NOMO-1 (cell line): ENCODE measurements at regions not wholly inside any gene's neighbourhood (a gene's known extent, or its start where the extent isn't known, plus 50 kb on each side); places are given as distances from the start of the nearest gene placed in this dataset.
A peak's percentile ranks its signal among the peaks of the same experiment; 100 is the strongest.
"Not testable (repeated sequence)": the region's sequence is repeated elsewhere in the genome, so short reads cannot be mapped to it uniquely, and the experiment has no call there.

ENCODE experiments used
- DNase-seq, 2 experiments: peaks; one replicate each; lab custom pipeline; 2025; ENCODE audit not compliant: unreplicated experiment in 2 of 2; lab: John Stamatoyannopoulos, UW

GRCh38 chr2:235105821-235106359, 154.1 kb downstream of the SH3BP4 start:
- no peak for DNase-seq

GRCh38 chr2:235106874-235107639, 155.2 kb downstream of the SH3BP4 start:
- DNase-seq: peak in 1 of 2 experiments; percentile 17

- DNase-seq: no peak
Observed at GRCh38 chr2:235107640-235107951, 155.8 kb downstream of the SH3BP4 start.

GRCh38 chr2:235109561-235109960, 157.7 kb downstream of the SH3BP4 start:
- DNase-seq: not testable (repeated sequence)

GRCh38 chr2:235112365-235112764, 160.5 kb downstream of the SH3BP4 start:
- DNase-seq: no peak

- DNase-seq: no peak
Observed at GRCh38 chr2:235113854-235114253, 162.0 kb downstream of the SH3BP4 start.

- no peak for DNase-seq
Observed at GRCh38 chr2:235114286-235114685, 162.5 kb downstream of the SH3BP4 start.

GRCh38 chr2:235115521-235115920, 163.7 kb downstream of the SH3BP4 start:
- no peak for DNase-seq

- DNase-seq: peak in 1 of 2 experiments; percentile 49
Observed at GRCh38 chr2:235116885-235117492, 165.2 kb downstream of the SH3BP4 start.

- DNase-seq: no peak
Observed at GRCh38 chr2:235126768-235127167, 175.0 kb downstream of the SH3BP4 start.

GRCh38 chr2:235127931-235128330, 176.1 kb downstream of the SH3BP4 start:
- DNase-seq: no peak

GRCh38 chr2:235129850-235130249, 178.0 kb downstream of the SH3BP4 start:
- DNase-seq: no peak

GRCh38 chr2:235131334-235132305, 179.8 kb downstream of the SH3BP4 start:
- DNase-seq: no peak

- DNase-seq: no peak
Observed at GRCh38 chr2:235132651-235133050, 180.8 kb downstream of the SH3BP4 start.

- no peak for DNase-seq
Observed at GRCh38 chr2:235133837-235134236, 182.0 kb downstream of the SH3BP4 start.

GRCh38 chr2:235134420-235134819, 182.6 kb downstream of the SH3BP4 start:
- DNase-seq: no peak

- no peak for DNase-seq
Observed at GRCh38 chr2:235135195-235135965, 183.6 kb downstream of the SH3BP4 start.

- peak in 1 of 2 experiments; percentile 2 for DNase-seq
Observed at GRCh38 chr2:235135990-235136561, 184.3 kb downstream of the SH3BP4 start.

GRCh38 chr2:235138339-235138738, 186.5 kb downstream of the SH3BP4 start:
- DNase-seq: no peak
